ENCODE measurements at regions not wholly inside any gene's neighbourhood (a gene's known extent, or its start where the extent isn't known, plus 50 kb on each side); places are given as distances from the start of the nearest gene placed in this dataset.
A peak's percentile ranks its signal among the peaks of the same experiment; 100 is the strongest.

GRCh38 chr17:79174905-79175856 lies 100.6 kb downstream of the ENGASE start:
- Histone ChIP-seq H3K9me3 (no peaks in the 10 kb centered on the region), H3K27me3 (peaks cover 32% of the 10 kb centered on the region), H3K4me3 (no peak overlapping the region), H3K36me3 (no peaks in the 10 kb centered on the region)
- DNase-seq, result peak; percentile 79

- no peaks in the 10 kb centered on the region for H3K36me3 ChIP-seq
- H3K4me3 ChIP-seq, result no peak overlapping the region
- H3K27me3 ChIP-seq, result peaks cover 26% of the 10 kb centered on the region
- no peaks in the 10 kb centered on the region for H3K9me3 ChIP-seq
- DNase-seq, result no peak
These were observed 99.7 kb downstream of the ENGASE start for GRCh38 chr17:79174193-79174765.

GRCh38 chr17:79171188-79171587 lies 96.6 kb downstream of the ENGASE start:
- no peak for DNase-seq
- Histone ChIP-seq H3K36me3 (no peaks in the 10 kb centered on the region), H3K27me3 (peaks cover 5% of the 10 kb centered on the region), H3K9me3 (no peaks in the 10 kb centered on the region), H3K4me3 (no peak overlapping the region)

- DNase-seq, result no peak
- H3K4me3 ChIP-seq, result no peak overlapping the region
- no peaks in the 10 kb centered on the region for H3K36me3 ChIP-seq
- H3K9me3 ChIP-seq, result no peaks in the 10 kb centered on the region
- peaks cover 13% of the 10 kb centered on the region for H3K27me3 ChIP-seq
These were observed 95.2 kb downstream of the ENGASE start for GRCh38 chr17:79169861-79170260.

- no peaks in the 10 kb centered on the region for H3K9me3 ChIP-seq
- DNase-seq, result no peak
- peaks cover 16% of the 10 kb centered on the region for H3K27me3 ChIP-seq
- no peak overlapping the region for H3K4me3 ChIP-seq
- H3K36me3 ChIP-seq, result no peaks in the 10 kb centered on the region
These were observed 94.7 kb downstream of the ENGASE start for GRCh38 chr17:79169366-79169765.

GRCh38 chr17:79168486-79169055 lies 93.9 kb downstream of the ENGASE start:
- H3K27me3 ChIP-seq, result peaks cover 17% of the 10 kb centered on the region
- no peak overlapping the region for H3K4me3 ChIP-seq

GRCh38 chr17:79167486-79167885 lies 92.9 kb downstream of the ENGASE start:
- peaks cover 17% of the 10 kb centered on the region for H3K27me3 ChIP-seq
- DNase-seq, result no peak
- no peaks in the 10 kb centered on the region for H3K36me3 ChIP-seq

More at GRCh38 chr17:79168486-79169055, 93.9 kb downstream of the ENGASE start:
- Histone ChIP-seq H3K9me3 (no peaks in the 10 kb centered on the region), H3K36me3 (no peaks in the 10 kb centered on the region)
- DNase-seq, result peak; percentile 31

GRCh38 chr17:79165756-79166473 lies 91.3 kb downstream of the ENGASE start:
- DNase-seq, result no peak
- H3K27me3 ChIP-seq, result peaks cover 17% of the 10 kb centered on the region
- H3K36me3 ChIP-seq, result no peaks in the 10 kb centered on the region
- no peaks in the 10 kb centered on the region for H3K9me3 ChIP-seq
- no peak overlapping the region for H3K4me3 ChIP-seq

More at GRCh38 chr17:79167486-79167885, 92.9 kb downstream of the ENGASE start:
- Histone ChIP-seq H3K4me3 (no peak overlapping the region), H3K9me3 (no peaks in the 10 kb centered on the region)

- Histone ChIP-seq H3K27me3 (peaks cover 19% of the 10 kb centered on the region), H3K4me3 (no peak overlapping the region)
- no peak for DNase-seq
These were observed 90.5 kb downstream of the ENGASE start for GRCh38 chr17:79164913-79165695.

GRCh38 chr17:79164408-79164807 lies 89.8 kb downstream of the ENGASE start:
- Histone ChIP-seq H3K36me3 (no peaks in the 10 kb centered on the region), H3K27me3 (peaks cover 23% of the 10 kb centered on the region), H3K4me3 (no peak overlapping the region), H3K9me3 (no peaks in the 10 kb centered on the region)
- DNase-seq, result no peak

More at GRCh38 chr17:79164913-79165695, 90.5 kb downstream of the ENGASE start:
- H3K9me3 ChIP-seq, result no peaks in the 10 kb centered on the region
- no peaks in the 10 kb centered on the region for H3K36me3 ChIP-seq

GRCh38 chr17:79163071-79163470 lies 88.4 kb downstream of the ENGASE start:
- H3K36me3 ChIP-seq, result no peaks in the 10 kb centered on the region
- no peaks in the 10 kb centered on the region for H3K9me3 ChIP-seq
- no peak for DNase-seq
- H3K27me3 ChIP-seq, result peaks cover 33% of the 10 kb centered on the region
- no peak overlapping the region for H3K4me3 ChIP-seq

- H3K36me3 ChIP-seq, result no peaks in the 10 kb centered on the region
- H3K4me3 ChIP-seq, result no peak overlapping the region
- H3K9me3 ChIP-seq, result no peaks in the 10 kb centered on the region
- H3K27me3 ChIP-seq, result peaks cover 37% of the 10 kb centered on the region
- no peak for DNase-seq
These were observed 87.7 kb downstream of the ENGASE start for GRCh38 chr17:79162012-79162963.

GRCh38 chr17:79160980-79161636 lies 86.5 kb downstream of the ENGASE start:
- no peak for DNase-seq
- H3K36me3 ChIP-seq, result no peaks in the 10 kb centered on the region
- peaks cover 46% of the 10 kb centered on the region for H3K27me3 ChIP-seq
- no peak overlapping the region for H3K4me3 ChIP-seq
- H3K9me3 ChIP-seq, result no peaks in the 10 kb centered on the region

GRCh38 chr17:79159926-79160325 lies 85.3 kb downstream of the ENGASE start:
- no peak for DNase-seq
- Histone ChIP-seq H3K9me3 (no peaks in the 10 kb centered on the region), H3K27me3 (peaks cover 49% of the 10 kb centered on the region), H3K36me3 (no peaks in the 10 kb centered on the region), H3K4me3 (no peak overlapping the region)

GRCh38 chr17:79159471-79159870 lies 84.8 kb downstream of the ENGASE start:
- H3K4me3 ChIP-seq, result no peak overlapping the region
- H3K9me3 ChIP-seq, result no peaks in the 10 kb centered on the region
- H3K36me3 ChIP-seq, result no peaks in the 10 kb centered on the region
- H3K27me3 ChIP-seq, result peaks cover 49% of the 10 kb centered on the region
- DNase-seq, result no peak
